DMS79 (cell line): ENCODE measurements at regions not wholly inside any gene's neighbourhood (a gene's known extent, or its start where the extent isn't known, plus 50 kb on each side); places are given as distances from the start of the nearest gene placed in this dataset.

Source experiments
- DNase-seq: peaks from one replicate; lab custom pipeline; 2025; lab: John Stamatoyannopoulos, UW

GRCh38 chr11:116505298-116506262 is 267.2 kb downstream of the BUD13 start:
- DNase-seq, result no peak

GRCh38 chr11:116504541-116505297 is 268.1 kb downstream of the BUD13 start:
- no peak for DNase-seq

DNA sequence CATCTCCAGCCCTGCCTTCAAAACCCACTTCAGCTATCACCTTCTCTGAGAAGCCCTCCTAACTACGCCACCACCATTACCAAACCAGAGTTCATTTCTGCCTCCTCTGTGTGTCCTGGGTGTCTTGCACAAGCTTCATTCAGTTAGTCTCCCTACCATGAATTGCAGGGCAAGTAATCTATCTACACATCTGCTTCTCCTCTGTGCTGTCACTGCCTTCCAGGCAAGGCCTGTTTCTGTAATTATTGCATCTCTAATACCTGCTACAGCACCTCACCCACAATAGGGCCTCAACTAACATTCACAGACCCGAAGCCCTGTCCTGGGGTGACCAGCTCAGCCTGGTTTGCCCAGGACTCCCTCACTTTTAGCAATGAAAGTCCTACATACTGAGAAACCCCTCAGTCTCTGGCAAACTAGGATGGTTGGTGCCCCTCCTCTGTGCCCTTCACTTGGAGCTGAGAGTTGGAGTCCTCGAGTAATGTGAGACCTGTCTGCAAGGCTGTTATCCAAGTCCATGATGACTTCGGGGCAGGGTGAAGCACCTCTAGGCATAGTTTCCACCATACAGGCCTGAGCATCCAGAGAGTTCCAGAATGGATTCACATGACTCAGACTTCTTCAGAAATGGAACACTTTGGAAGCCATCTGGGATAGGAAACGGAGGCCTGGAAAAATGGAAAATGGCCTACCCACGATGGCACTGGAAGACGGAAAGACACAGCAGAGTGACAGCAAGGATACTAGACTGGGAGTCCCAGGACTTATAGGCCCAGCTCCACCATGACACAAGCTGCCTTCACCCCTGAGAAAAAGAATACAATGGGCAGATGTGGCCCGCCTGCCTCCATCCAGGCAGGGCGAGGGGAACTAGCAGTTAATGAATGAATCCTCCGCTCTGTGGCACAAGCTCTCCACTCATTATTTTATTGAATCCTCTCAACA is 269.3 kb downstream of the BUD13 start:
- DNase-seq, result no peak

GRCh38 chr11:116502641-116503061 is 270.1 kb downstream of the BUD13 start:
- DNase-seq, result no peak

DNA sequence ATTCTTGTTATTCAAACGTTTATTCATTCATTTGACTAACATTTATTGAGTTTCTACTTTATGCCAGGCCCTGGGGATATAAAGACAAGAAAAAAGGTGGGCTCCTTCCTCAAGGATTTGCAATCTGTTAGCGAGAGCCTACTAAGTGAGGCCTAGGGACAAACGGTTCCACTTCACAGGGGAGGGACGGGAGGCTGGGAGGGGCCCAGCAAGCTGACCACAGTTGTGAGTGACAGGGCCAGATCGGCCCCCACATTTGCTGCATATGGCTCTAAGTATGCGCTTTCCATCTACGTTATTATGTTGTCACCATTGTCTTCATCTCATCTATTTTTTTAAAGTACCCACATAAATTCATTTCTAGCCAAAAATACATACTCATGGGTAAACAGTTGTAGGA is 271.1 kb downstream of the BUD13 start:
- no peak for DNase-seq

DNA sequence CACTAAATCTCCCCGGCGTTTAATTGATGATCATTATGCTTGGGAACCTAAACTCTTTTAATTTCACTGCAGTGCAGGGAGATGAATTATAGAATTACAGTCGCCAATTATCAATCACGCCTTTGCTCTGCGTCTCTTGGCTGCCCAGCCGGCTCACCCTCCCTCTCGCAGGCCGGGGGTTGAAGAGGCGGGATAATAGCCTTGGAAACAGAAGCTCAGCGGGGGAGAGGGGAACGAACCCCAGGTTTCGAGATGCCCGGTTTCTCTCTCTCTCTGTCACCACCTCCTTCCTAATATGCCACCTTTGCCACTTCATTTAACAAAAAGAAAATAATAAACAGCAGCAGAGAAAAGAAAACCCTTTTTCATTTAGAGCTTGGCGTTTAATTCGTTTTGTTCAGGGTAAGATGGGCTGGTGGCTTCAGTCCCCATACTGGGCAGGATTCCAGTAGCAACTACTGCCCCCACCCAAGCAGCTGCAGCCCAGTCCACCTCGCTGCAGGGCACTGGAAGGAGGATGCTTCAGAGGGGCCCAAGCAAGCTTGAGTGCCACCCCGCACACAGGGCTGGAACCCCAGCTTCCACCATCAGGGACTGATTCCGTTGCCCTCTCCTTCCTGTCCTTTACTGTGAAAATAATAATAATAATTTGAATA is 271.7 kb downstream of the BUD13 start:
- no peak for DNase-seq

DNA sequence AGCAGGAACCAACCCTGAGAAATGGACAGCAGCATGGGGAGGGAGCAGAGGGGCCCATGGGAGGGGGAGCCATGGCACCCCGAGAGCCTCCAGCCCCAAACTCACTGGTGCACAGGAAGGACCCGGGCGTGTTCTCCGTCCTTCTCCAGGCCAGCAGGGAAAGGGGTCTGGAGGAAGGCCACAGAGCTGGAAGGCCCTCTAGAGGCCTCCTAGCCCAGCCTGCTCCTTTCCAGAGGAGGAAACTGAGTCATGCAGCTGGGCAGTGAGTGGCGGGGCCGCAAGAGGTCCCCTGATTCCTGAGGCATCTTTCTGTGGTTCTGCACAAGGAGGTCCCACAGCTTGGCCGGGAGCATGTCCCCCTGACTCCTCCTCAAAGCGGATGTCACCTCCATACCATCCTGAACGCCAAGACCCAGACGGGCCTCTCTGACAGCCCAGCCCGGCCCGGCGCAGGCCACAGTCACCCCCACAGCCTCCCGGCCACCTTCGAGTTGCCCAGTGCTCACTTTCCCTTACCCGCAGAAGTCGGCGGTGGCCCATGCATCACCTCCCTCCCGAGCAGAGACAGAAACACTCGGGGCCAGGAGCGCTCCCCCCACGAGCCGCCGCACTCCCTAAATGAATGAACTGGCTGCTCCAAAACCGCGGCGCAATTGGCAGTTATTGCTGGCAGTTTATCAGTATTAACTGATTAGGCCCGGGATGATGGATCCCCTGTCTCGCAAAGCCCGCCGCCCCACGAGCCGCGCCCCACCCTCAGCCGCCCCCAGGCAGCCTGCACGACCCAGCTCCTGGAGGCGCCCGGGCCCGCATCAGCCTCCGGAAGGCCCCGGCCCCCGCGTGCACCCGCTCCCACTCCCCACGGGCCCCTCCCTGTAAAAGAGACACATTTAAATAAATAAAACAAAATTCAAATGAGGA is 272.5 kb downstream of the BUD13 start:
- no peak for DNase-seq

DNA sequence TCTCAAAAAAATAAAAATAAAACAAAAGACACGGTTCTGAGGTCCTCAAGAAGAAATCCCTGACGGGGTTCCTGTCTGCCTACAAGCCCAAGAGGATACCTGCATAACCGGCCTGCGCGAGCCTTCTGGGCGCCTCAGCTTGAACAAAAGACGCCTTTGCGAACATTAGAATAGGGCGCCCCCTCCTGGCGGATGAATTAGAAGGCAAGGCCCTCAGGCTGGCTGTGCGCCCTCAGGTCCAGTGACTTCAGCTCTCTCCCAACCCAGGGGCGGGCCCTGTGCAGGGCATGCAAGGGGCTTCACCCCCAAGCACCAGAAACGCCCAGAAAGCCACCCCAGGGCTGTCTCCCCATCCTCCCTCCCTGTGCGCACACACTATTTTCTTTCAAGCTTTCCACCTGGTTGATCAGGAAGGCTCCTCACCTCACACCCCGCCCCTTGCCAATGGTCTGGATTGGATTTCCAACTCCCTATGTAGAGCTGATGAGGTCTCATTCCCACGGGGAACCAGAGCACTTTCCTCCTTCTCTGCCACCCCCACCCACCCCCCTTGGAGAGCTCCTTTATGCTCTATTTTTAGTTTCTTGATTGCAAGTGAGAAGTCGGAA is 273.3 kb downstream of the BUD13 start:
- DNase-seq, result no peak

GRCh38 chr11:116498161-116498560 is 274.6 kb downstream of the BUD13 start:
- DNase-seq, result no peak

GRCh38 chr11:116492600-116492999 is 280.2 kb downstream of the BUD13 start:
- DNase-seq, result no peak

DNA sequence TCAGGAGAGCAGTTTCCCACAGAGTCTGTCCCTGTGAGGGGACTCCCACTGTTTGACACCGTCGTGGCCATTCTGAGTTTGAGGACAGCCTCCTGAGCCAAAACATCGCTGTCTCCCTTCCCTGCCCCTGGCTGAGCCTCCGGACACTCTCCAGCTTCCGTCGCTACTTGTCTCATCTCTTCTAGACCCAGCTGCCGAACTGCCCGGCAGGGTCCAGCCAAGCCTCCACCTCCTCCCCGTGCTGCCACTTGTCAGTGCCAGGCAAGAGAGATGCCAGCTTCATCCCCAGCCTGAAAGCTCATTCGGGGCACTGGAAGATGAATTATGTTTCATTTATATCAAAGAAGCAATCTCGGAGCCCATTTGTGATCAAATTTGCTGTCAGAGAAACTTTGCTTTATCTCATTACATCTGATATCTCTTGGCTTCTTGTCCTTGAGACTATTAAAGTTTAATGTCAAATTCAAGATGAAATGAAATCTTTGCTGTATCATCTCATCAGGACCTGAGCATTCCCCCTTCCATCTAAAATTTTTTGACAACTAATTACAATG is 283.9 kb downstream of the BUD13 start:
- no peak for DNase-seq

DNA sequence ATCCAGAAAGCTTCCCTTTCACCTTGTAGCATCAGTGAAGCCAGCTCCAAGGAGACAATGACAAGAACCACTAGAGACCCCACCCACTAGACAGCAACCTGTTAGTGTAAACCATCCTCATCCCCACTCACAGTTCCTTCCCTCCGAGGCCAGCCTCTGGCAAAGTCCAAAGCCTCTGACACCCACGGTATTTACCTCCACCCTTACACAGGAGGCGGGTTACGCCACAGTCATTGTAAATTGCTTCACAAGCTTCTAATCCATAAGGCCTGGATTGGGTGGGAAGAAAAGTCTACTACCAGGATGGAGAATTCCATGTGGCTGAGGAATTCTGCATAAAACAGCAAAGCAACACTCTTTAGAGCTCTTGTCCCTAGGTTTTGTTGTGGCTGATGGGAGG is 287.4 kb downstream of the BUD13 start:
- no peak for DNase-seq

- no peak for DNase-seq
Observed at GRCh38 chr11:116482716-116483115, 290.1 kb downstream of the BUD13 start.

- DNase-seq, result no peak
Observed at GRCh38 chr11:116481126-116481675, 291.6 kb downstream of the BUD13 start.

DNA sequence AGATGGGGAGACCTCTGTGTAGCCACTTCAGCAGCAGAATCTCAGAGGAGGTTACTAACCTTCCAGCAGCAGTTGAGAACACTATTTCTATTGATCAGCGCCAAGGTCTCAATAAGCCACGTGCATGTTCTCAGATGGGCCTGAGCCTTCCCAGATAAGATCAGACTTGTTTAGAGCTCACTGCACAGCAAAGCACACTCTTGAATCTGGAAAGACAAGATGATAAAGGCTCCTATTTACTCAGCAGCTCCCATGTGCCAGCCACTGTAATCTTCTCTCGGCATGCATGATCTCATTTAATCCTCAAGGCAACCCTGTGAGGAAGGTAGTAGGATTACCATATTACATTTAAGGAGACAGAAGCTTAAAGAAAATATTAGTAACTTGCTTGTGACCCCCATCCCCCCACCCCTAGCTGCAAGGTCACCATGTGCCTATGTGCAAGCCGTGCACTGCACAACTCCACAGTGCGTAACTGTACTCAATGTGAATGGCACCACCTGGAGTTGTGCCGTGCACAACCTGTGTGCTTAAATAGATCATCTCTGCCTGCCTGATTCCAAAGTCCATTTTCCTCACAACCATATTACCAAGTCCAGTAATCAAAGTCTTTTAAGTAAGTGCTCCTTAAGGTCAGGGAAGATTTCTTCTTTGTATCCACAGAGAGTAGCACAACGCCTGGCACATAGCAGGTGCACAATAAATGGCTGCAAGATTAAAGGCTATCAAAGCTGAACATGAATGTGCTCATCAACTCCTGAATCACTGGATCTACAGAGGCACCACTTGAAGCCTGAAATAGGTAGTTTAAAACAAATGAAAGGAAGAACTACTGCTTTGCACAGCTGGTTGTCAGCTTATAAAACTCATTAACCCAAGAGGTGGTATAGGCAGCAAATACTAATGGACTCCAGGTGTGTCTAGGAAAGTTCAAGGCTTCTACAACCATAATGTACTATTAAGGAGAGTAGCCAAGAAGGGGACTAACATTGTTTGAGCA is 293.8 kb downstream of the BUD13 start:
- DNase-seq, result no peak

DNA sequence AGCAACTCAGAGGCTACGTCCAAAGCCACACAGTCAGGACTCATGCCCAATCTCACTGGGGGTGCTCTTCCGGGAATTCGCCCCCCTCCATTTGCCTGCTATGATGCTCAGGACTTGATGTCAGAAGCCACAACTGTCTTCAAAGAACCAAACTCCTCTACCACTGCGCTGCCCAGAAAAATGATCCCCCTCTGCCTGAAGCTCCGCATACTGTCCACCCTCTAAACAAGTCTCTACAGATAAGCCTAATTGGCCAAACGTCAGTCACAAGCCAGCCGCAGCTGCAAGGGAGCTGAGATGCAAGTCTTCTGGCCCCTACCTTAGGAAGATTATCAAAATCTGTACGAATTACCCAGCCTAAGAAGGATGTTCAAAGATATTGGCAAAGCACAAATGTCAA is 294.6 kb downstream of the BUD13 start:
- no peak for DNase-seq

DNA sequence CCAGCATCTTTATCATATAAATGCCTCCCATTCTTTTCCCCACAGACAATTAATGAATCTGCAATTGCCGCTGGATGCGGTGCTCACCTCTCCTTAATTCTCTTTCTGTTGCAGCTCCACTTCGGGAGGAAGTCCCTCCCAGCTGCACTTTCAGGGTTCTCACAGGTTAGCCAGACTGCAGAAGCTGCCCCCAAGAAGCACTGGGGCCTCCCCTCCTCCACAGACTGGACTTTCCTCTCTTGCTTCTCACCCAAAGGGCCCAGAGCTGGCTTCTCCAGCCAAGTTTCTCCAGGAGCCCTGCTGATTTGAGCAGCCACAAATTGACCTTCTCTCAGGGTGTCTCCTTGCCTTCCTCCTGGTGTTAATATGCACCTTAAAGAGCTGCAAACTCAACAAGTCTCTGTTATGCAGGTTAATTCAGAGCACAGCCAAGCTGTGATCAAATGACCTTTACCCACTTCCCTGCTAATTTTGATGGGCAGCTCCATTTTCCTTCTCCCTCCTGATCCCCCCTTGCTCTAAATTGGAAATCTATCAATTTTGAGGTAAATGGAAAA is 298.9 kb downstream of the BUD13 start:
- no peak for DNase-seq
